HG02642 (cell line): ENCODE measurements at regions not wholly inside any gene's neighbourhood (a gene's known extent, or its start where the extent isn't known, plus 50 kb on each side); places are given as distances from the start of the nearest gene placed in this dataset.

Experiments
- ATAC-seq: cut with Tn5 transposase; IDR thresholded peaks from one replicate; pipeline ENCODE4 v1.9.1; 2021; ENCODE audit warnings: mild to moderate bottlenecking; ENCODE audit not compliant: unreplicated experiment, poor library complexity

DNA sequence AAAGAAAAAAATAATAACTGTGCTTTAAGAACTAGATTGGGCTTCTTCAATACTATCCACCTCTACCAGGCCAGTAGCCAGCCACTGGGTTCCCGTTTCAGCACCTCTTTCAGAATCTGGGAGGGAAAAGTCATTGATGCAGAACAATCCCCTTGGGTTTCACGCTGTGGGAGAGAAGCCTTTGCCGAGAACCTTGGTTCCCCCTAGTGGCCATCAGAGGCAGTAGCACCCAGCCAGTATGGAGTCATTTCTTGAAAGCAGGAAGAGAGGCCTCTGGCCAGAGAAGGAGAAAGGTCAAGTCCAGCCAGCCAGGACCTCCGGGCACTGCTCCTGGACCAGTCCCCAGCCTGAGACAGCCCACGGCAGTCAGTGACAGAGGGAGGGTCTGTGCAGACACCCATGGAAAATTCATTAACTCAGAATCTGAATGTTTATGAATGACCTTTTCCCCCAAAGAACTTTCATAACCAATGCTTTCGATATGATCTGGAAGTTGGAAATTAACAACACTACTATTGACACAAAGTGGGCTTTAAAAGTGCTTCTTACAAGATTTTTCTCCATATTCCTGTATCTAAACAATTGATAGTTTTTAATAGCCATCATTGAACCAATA lies 51.2 kb upstream of the CDH5 start:
- ATAC-seq, result peak; percentile 88

- no peak for ATAC-seq
These were observed 55.2 kb upstream of the CDH5 start for GRCh38 chr16:66311306-66311705.

DNA sequence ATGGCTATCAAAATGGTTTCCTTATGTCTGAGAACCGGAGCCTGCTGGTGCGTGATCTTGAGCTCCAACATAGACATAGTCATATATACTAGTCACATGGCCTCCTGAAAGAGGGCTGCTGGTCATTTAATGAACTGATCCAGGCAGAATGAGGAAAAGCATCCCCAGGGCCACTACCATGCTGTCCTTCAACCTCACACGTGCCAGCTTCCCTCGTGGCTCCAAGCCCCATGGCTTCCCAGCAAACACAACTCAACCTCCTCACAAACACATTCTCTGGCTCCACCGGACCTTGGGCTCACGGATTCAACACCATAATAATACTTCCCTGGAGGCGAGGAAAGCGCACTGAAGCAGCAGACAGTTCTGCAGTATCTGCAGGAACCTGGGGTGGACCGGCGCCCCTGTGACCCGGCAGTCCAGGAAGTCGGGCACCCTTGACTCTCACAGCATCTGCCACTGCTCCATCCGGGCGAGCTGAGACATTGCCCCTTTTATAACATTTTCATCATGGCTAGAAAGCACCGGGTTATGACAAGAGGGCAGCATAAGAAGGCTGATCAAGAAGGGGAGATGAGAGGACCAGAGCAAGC lies 57.2 kb upstream of the CDH5 start:
- ATAC-seq, result no peak

GRCh38 chr16:66308096-66308495 lies 58.4 kb upstream of the CDH5 start:
- ATAC-seq, result no peak

- ATAC-seq, result no peak
These were observed 59.9 kb upstream of the CDH5 start for GRCh38 chr16:66306366-66307150.

DNA sequence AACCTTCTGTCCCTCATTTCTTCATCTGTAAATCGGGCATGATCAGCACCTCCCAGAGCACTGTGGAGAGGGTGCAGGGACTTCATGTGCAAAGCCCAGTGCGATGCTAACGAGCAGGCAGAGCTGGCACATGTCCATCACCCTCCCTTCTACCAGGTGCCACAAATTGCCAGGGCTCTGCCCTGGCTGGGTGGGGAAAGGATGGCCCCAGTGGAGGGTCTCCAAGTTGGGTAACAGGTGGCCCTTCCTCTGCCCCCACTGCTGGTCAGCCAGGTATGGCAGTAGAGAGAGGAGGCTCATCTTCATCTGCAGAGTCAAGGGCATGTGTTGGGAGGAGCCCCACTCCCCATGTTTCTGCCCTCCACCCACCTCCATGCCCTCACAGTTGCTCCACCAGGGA lies 61.5 kb upstream of the CDH5 start:
- no peak for ATAC-seq

DNA sequence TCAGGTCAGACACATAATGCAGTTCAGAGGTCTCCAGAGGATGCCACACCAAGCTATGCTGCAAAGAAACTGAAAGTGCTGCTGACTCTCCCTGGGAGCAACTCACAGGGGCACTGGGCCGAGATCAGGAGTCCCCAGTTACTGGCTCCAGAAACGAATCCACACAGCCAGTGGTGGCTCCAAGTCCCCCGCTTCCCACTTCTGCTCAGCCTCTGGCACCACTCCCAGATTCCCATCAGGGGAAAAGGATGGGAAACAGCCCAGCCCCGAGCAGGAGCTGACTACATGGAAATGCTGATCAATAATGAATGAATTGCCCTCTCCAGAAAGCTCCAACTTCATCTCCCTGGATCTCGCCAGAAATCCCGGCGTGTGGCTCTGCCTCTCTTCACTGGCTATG lies 62.3 kb upstream of the CDH5 start:
- no peak for ATAC-seq

DNA sequence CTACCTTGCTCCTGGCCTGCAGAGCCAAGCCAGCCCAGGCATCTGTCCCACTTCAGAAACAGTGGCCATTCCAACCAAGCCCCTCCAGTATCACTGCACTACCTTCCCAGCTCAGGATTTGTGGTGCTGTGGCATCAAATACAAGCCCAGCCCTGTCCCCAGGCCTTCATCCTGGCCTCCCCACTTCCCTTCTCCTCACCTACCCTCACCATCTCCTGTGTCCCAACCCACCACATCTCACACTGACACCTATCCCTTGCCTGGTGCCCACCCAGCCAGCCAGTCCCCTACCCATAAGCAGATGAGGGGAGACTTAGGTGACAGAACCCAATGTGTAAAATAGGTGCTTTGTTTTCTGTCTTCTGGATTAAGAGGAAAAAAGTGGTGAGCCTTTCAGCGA lies 66.0 kb upstream of the CDH5 start:
- no peak for ATAC-seq

DNA sequence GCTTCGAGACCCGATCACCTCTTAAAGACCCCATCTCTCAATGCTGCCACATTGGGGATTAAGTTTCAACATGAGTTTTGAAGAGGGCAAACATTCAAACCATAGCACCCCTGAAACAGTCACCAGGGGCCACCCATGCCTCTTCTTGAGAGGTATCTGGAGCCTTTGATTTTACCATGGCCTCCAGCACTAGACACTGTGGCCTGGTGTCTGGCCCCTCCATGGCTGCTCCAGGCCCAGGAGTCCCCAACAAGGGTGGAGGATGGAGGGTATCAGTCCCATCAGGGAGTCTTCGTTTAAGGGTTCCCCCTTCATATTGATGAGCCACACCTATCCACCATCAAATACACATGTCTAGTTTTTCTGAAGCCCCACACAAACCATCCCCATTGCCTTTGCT lies 66.5 kb upstream of the CDH5 start:
- ATAC-seq, result no peak

- no peak for ATAC-seq
These were observed 67.1 kb upstream of the CDH5 start for GRCh38 chr16:66299349-66299748.

GRCh38 chr16:66298571-66299120 lies 67.8 kb upstream of the CDH5 start:
- ATAC-seq, result no peak

GRCh38 chr16:66298006-66298405 lies 68.5 kb upstream of the CDH5 start:
- no peak for ATAC-seq

DNA sequence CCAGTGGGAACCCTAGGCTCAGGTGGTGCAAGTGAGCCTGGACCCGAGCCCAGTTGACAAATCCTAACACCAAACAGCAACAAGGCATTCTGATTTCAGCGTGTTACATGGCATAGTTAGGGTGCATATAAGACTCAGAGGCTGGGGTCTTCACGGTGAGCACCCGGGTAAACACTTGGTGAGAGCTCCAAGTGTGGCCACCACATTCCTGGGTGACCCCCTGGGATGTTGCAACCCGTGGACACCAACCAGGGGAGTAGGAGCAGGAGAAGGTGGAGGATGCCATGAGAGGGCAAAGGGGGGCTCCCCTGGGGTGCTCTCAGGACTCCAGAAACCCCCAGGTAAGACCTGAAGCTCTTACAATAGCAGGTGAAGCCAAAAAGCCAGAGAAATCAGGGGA lies 69.9 kb upstream of the CDH5 start:
- ATAC-seq, result no peak

- ATAC-seq, result no peak
These were observed 70.5 kb upstream of the CDH5 start for GRCh38 chr16:66295761-66296546.

DNA sequence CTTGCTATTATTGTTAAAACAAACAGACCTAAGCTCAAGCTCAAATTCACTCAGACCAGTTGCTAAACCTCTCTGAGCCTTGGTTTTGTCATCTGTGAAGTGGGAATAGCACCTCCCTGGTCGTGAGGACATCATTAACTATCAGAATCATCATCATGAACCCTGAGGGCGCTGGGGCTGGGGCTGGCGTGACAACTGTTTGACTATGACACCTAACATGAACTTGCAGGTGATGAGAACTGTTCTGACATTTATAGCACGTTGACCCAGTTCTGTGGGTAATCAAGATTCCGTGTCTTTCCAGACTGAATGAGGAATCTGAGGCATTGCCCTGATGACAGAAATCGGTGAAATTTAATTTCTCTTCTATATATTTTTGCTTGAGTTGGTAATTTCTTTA lies 71.3 kb upstream of the CDH5 start:
- no peak for ATAC-seq

DNA sequence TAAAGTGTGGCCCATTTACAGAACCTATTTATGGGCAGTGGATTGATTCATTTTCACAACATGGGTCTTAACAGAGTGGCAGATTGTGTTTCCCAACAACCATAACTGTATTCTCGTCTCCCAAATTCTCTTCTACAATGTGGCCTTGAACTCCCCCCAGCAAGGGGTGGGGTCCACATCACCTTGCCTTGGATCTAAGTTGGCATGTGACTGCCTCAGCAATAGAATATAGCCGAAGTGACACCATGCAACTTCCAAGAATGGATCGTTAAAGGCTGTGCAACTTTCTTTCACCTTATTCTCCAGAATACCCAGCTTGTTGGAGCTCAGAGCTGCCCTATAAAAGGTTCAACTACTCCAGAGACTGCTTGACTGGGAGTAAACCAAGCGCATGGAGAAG lies 72.0 kb upstream of the CDH5 start:
- ATAC-seq, result no peak

- ATAC-seq, result no peak
These were observed 72.6 kb upstream of the CDH5 start for GRCh38 chr16:66293932-66294331.

DNA sequence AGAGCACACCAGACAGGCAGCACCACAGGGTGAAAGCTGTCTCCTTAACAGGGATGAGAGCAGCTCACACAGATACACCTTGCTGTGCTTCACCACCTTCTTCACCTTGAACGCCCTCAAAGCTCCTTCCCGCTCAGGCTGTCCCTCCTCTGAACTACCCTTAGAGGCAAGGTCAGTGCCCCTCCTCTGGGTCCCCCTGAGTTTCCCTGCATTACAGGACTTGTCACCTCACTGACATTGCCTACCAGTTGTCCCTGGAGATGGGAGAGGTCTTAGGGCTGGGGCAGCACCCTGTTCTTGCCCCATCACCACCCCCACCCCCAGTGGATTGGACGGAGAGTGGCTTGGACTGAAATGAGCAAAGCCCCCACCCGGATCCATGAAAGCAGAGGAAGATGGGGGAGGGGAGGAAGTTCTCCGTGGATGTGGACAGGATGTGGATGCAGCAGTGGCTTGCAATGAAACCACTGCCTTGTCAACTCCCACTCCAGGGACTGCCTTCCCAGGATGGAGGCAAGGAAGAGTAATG lies 73.2 kb upstream of the CDH5 start:
- no peak for ATAC-seq

DNA sequence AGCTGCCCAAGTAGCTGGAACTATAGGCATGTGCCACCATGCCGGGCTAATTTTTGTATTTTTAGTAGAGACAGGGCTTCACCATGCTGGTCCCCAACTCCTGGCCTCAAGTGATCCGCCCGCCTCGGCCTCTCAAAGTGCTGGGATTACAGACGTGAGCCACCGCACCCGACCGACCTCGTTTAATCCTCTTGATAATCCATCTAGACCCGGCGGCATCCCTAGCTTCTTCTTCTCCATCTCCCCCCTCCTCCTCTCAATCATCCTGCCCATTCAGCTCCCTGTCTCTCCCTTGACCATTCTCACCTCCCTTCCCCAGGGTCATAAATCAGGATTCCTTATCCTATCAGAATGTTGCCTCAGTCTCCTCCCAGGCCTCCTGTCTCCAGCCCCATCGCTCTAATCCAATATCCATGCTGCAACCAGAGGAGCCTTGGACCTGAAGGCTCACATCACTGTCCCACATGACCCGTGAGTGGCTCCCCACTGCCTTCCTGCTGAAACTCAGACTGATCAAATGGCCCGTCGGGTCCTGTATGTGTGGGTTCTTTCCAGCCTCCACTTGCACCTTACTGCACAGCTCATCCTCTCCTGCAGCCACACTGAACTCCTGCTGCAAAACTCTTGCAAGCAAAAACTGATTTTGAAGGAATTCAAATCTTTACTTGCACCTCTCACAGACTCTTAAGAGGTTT lies 74.1 kb upstream of the CDH5 start:
- ATAC-seq, result no peak

DNA sequence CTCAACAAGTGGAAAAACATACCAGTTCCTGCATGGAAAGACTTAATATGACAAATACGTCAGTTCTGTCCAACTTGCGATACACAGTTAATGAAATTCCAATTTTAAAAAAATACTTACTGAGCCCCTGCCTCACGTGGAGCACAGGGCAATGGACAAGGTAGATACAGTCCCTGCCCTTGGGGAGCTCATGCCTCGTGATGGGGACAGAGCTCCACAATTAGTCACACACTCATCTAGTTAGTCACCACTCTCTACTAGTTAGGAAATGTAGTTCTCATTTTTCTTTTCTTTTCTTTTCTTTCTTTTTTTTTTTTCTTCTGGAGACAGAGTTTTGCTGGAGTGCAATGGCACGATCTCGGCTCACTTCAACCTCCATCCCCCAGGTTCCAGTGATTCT lies 74.7 kb upstream of the CDH5 start:
- ATAC-seq, result no peak
